ENCODE measurements at regions not wholly inside any gene's neighbourhood (a gene's known extent, or its start where the extent isn't known, plus 50 kb on each side); places are given as distances from the start of the nearest gene placed in this dataset.

DNA sequence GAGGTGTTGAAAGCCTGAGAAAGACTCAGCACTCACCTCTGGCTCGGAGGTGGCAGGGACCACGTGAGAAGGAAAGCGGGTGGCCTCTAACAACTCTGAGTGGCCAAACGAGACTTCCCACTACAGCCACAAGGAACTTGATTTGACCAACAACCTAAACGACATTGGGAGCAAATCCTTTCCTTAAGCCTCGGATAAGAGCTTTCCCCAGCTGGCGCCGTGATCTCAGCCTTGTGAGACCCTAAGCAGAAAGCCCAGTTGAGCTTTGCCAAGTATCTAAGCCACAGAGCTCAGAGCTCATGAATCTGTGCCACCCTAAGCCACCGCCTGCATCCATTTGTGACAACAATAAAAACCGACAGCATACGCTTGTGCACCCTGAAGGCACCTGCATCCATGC, 636.0 kb downstream of the TBC1D22A start:
- DNase-seq = no peak

DNA sequence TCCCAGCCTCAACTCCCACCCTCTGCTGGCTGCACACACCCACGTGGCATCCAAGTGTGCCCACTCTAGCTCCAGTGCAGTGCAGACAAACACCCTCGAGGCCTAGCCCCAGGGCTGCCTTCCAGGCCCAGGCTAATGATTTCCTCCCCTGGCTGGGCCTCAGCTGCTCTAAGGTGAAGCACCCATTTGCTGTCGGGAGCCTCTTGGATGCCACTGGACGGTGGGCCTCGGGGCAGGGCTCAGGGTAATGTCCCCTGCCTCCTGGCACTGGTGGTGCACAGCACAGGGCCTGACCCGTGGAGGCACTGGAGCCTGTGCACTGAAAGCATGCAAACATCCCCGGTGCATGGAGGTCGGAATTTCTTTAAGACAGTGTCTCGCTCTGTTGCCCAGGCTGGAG, 635.2 kb downstream of the TBC1D22A start:
- no peak for DNase-seq

GRCh38 chr22:47396515-47396914, 634.1 kb downstream of the TBC1D22A start:
- no peak for DNase-seq

DNA sequence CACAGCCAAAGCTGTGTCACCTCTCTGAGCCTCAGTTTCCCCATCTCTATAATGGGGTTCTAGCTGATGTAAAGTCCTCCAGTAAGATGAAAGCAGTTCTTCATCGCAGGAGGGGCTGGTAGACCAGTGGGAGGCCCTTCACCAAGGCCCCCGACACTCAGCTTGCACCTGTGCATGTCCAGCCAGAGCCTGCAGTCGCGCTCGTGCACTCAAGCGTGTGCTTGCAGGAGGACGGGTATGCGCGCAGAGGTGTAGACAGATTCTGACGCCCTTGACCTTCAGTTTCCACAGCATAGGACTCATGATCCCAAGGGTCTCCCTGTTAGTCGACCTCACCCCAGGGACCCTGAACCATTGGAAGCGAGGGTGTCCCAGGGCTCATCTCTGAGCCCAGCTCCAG, 633.7 kb downstream of the TBC1D22A start:
- DNase-seq = no peak

DNA sequence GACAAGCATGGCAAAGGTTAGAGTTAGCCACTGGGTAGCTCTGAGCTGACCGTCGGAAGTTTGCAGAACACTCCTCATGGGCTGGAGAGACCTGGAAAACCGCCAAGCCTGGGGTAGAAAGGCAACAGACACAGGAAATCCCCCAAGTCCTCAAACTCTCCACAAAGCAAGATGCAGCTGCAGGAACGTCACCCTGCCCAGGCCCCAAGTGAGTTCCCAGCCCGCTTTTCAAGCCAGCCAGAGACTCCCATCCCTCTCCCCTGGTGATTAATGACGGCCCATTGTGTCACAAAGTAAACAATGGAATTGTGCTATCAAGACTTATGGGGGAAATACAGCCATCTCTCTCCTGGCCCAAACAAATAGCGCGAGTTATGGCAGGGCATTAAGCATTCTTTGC, 633.0 kb downstream of the TBC1D22A start:
- no peak for DNase-seq

GRCh38 chr22:47394504-47395440, 632.3 kb downstream of the TBC1D22A start:
- DNase-seq = no peak

GRCh38 chr22:47393191-47393590, 630.7 kb downstream of the TBC1D22A start:
- no peak for DNase-seq

DNA sequence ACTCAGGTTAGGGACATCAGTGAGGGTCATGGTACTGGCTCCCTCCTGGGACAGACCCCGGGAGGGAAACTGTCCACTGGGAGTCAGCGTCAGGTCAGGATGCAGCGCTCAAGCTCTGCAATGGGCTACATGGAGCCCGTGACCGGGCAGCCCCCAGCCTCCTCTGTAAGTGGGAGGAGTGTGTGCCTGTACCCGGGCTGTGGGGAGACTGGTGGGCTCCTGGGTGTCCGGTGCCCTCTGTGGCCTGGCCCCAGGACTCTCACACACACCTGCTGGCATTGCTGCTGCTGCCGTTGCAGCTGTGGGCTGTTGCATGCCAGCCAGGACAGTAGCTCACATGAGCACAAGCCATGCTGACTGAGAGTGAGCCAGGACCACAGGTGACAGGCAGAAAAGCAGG, 630.3 kb downstream of the TBC1D22A start:
- no peak for DNase-seq

- DNase-seq = no peak
Observed at GRCh38 chr22:47392054-47392347, 629.6 kb downstream of the TBC1D22A start.

DNA sequence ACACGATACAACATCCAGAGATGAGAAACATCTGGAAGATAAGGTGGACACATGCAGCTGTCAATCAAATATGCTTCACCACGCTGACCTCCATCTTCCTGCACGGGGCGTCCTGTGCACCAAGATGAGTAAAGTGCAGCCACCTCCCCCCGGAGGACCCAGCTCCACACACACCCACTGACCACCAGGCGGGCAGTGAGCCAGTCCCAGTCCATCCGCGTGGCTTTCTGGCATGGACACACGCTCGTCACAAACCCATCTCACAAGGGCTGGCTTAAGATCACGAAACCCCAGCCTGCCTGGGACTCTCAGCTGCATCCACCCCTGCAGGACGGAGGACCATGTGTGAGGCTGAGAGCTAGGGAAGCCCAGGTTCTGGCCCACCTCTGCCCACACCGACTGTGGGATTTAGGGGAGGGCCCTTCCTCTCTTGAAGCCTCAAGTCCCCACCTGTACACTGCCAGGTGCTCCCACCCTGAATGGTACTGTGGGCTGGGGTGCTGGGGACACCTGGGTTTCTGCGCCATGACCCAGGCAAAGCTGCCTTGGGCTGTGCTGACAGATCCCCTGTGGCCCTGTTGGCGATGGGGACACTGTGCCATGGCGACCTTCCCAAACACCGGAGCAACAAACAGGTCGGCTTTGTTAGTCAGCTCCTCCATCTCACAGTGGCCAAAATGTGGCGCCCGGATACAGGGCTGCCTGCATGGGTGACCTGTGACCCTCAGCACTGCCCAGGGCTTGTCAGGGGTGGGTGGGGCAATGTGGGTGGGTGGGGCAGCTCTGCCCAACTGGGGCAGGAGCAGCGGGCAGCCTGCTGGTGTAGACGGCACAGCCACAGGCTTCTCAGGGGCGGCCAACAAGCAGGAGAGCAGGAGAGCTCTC, 629.0 kb downstream of the TBC1D22A start:
- no peak for DNase-seq

- no peak for DNase-seq
Observed at GRCh38 chr22:47390026-47390970, 627.8 kb downstream of the TBC1D22A start.

GRCh38 chr22:47389201-47389600, 626.8 kb downstream of the TBC1D22A start:
- no peak for DNase-seq

DNA sequence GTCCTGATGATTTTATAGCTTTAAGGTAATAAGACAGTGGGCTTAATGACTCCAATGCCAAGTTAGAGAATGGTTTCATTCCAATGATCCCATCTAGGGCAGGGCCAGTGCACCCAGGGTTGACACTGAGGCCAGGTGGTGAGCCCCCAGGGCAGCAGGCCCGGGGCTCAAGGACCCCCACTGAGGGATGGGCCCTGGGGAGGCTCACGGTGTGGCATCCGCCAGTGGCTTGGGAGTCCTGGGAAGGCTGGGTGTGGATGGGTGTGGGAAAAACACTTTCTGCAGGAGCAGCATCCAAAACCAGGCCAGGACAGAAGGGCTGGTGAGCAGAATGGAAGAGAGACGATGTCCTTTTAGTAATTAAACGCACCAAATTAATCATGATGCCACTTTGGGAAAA, 626.3 kb downstream of the TBC1D22A start:
- DNase-seq = no peak

DNA sequence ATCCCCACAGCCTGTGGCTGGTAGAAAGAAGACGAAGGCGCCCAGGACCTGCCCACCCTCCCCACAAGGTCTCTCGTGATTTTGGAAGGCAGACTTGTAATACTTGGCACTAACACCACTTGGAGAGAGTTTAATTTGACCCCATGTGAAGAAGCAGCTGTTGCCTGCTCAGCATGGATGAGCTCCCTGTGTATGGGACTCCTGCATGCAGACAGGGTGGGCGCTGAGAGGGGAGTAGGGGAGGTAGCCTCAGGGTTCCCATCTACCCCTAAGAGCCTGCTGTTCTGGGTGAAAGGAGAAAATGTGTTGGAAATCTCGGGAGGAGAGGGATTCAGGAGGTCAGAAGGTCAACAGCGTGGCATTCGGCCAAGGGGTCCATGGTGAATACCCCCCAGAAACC, 625.9 kb downstream of the TBC1D22A start:
- DNase-seq = no peak

GRCh38 chr22:47386812-47387510, 624.5 kb downstream of the TBC1D22A start:
- DNase-seq = no peak

DNA sequence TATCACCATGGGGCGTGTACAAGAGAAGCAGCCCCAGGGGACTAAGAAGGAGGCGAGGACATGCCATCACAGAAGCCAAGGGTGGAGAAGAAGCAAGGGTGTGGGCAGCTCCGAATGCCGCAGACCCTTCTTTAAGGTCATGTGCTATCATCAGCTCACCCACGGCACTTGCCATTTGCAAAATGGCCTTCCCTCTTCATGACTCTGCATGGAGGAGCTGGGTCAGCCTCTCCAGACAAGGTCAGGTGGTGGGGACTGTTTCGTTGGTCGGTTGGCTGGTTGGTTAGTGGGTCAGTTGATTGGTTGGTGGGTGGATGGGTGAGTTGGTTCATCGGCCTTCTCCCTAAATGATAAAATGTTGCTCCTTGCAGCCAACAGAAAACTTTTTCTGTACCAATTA, 622.5 kb downstream of the TBC1D22A start:
- no peak for DNase-seq

- DNase-seq = no peak
Observed at GRCh38 chr22:47382164-47382890, 619.9 kb downstream of the TBC1D22A start.

- DNase-seq = no peak
Observed at GRCh38 chr22:47381240-47381639, 618.8 kb downstream of the TBC1D22A start.

DNA sequence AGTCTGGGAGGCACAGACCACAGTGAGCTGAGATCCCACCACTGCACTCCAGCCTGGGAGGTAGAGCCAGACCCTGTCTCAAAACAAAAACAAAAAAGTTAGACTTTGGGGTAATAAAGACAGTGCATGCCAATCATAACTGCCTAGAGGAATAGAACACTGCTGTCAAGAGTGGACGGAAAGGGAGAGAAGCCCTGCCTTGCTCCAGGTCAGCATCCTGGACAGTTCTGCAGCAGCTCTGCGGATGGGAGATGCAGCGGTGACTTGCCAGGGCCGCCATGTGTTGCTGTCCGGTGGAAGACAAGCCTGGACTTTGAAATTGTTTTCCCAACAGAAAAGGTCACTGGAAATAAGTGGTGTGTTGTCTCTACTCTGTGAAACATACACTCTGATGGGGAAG, 618.2 kb downstream of the TBC1D22A start:
- no peak for DNase-seq

DNA sequence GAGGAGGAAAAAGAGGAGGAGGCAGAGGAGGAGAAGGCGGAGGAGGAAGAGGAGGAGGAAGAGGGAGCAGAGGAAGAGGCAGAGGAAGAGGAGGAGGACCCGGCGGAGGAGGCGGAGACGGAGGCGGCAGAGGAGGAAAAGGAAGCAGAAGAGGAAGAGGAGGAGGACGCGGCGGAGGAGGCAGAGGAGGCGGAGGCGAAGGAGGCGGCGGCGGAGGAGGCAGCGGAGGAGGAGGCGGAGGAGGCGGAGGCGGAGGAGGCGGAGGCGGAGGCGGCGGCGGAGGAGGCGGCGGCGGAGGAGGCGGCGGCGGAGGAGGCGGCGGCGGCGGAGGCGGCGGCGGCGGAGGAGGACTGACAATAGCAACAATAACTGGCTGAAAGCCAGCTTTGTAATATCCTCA, 616.6 kb downstream of the TBC1D22A start:
- DNase-seq = no peak

- DNase-seq = no peak
Observed at GRCh38 chr22:47377926-47378560, 615.6 kb downstream of the TBC1D22A start.

Data from NCI-H2107 (cell line).